Duodenal mucosa (tissue), 2 donors: ENCODE measurements at regions not wholly inside any gene's neighbourhood (a gene's known extent, or its start where the extent isn't known, plus 50 kb on each side); places are given as distances from the start of the nearest gene placed in this dataset.

ENCODE experiments used
- H3K27ac ChIP-seq: one replicate; pipeline ENCODE4 v1.7.0; 2013; ENCODE audit warnings: low read depth, low read length
- H3K27me3 ChIP-seq, 2 donors: one replicate each; pipeline ENCODE4 v1.7.0; 2013; ENCODE audit warnings: low read length in 2 of 2, control low read depth in 1 of 2; ENCODE audit not compliant: insufficient read depth in 2 of 2, control insufficient read depth in 1 of 2
- H3K36me3 ChIP-seq, 2 donors: one replicate each; pipeline ENCODE4 v1.7.0; 2013; ENCODE audit warnings: low read length in 2 of 2, control low read depth in 1 of 2; ENCODE audit not compliant: insufficient read depth in 2 of 2, control insufficient read depth in 1 of 2
- H3K4me1 ChIP-seq, 2 donors: one replicate each; pipeline ENCODE4 v1.7.0; 2013; ENCODE audit warnings: low read length in 2 of 2, control low read depth in 1 of 2; ENCODE audit not compliant: insufficient read depth in 2 of 2, control insufficient read depth in 1 of 2
- H3K4me3 ChIP-seq, 2 donors: one replicate each; pipeline ENCODE4 v1.7.0; 2013; ENCODE audit warnings: low read length in 2 of 2, low read depth in 1 of 2
- H3K9ac ChIP-seq, 2 donors: one replicate each; pipeline ENCODE4 v1.7.0; 2013; ENCODE audit warnings: low read length in 2 of 2, low read depth in 1 of 2
- H3K9me3 ChIP-seq, 2 donors: one replicate each; pipeline ENCODE4 v1.7.0; 2013; ENCODE audit warnings: low read length in 2 of 2, control low read depth in 1 of 2; ENCODE audit not compliant: control insufficient read depth in 1 of 2

DNA sequence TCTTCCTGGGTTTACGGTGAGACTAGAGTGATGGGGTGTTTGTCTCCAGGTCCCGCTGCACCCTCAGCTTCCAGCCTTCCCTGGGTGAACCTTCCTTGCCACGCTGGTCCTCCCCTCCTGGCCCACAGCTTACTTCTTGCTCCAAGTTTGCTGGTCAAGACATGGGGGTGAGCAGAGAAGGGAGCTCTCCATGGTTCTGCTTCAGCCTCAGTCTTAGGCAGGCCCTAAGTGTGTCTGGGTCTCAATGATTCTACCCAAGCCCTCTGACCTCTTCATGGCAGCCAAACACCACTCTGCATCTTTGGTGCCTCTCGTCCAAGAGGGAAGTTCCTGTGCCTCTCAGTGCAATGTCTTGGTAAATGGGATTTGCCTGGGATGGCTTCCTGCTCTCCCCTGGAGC lies 356.5 kb upstream of the KLF6 start:
- H3K9ac ChIP-seq: no peak overlapping the region
- no peak overlapping the region for H3K4me3 ChIP-seq
- H3K9me3 ChIP-seq: peaks cover 0 to 14% of the 10 kb centered on the region in 2 donors
- H3K36me3 ChIP-seq: no peaks in the 10 kb centered on the region
- no peak overlapping the region for H3K27ac ChIP-seq
- H3K27me3 ChIP-seq: no peaks in the 10 kb centered on the region
- H3K4me1 ChIP-seq: no peaks in the 10 kb centered on the region

DNA sequence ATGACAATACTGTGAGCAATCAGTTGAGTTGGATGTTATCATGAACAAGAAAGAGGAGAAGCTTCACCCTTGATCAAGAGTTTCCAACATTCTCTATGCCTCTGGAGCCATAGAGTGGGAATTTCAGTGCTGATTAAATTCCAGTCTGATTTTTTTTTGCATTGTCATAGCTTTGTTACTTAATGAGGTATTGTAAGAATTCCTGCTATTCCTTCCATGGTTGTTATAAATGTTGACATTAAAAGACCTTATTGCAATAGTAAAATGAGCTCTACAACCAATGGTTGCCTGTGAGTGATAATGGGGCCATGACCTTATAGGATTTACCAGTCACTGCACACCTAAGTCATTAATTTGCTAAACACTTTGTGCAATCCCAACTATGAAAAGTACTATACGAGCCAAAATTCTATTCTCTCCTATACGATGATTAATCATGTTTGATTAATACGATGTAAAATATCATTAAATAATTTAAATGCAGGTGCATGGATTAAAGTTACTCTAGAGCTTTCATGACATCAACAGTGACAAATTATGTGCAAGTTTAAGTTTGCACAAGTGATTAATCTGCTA lies 353.2 kb upstream of the KLF6 start:
- Histone ChIP-seq H3K4me3 (no peak overlapping the region), H3K27ac (no peak overlapping the region), H3K4me1 (no peaks in the 10 kb centered on the region), H3K9ac (no peak overlapping the region), H3K9me3 (peaks cover 0 to 14% of the 10 kb centered on the region in 2 donors), H3K27me3 (no peaks in the 10 kb centered on the region), H3K36me3 (no peaks in the 10 kb centered on the region)

DNA sequence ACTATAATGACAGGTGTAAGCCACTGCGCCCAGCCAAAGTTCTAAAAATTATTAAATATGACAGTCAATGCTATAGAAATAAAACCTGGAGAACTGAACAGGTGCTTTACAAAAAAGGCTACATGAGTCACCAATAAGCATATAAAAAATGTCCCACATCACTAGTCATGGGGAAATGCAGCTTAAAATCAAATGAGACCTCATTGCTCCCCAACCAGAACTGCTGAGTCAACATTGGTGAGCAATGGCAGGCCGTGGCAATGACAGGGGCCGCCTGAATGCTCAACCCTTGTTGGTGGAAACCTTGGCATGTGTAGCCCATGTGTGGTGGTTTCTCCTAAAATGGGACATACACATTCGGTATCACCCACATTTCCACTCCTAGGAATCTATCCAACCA lies 352.3 kb upstream of the KLF6 start:
- H3K27ac ChIP-seq: no peak overlapping the region
- H3K4me1 ChIP-seq: peaks cover 0 to 2% of the 10 kb centered on the region in 2 donors
- no peak overlapping the region for H3K4me3 ChIP-seq
- peaks cover 0 to 14% of the 10 kb centered on the region in 2 donors for H3K9me3 ChIP-seq
- no peaks in the 10 kb centered on the region for H3K36me3 ChIP-seq
- no peaks in the 10 kb centered on the region for H3K27me3 ChIP-seq
- H3K9ac ChIP-seq: no peak overlapping the region

DNA sequence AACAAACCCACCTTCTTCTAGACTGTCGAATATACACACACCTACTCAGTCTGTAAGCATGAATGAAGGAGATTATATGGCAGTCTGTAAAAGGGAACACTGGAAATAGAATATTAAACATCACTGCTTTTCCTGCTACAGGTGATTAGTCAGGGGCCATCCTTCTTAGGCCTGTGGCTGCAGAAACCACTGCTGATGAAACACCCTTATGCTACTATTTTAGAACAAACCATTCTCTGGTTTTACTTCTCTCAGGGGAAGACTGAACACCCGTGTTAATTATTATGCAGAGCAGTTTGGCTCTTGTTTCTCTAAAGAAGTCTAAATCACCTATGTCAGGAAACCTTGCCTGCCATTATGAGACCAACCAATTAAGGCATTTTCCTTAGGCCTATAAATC lies 351.1 kb upstream of the KLF6 start:
- Histone ChIP-seq H3K27me3 (no peaks in the 10 kb centered on the region), H3K9me3 (peaks cover 0 to 7% of the 10 kb centered on the region in 2 donors), H3K4me3 (no peak overlapping the region), H3K27ac (no peak overlapping the region), H3K9ac (no peak overlapping the region), H3K4me1 (peaks cover 7% of the 10 kb centered on the region in 2 donors), H3K36me3 (no peaks in the 10 kb centered on the region)

DNA sequence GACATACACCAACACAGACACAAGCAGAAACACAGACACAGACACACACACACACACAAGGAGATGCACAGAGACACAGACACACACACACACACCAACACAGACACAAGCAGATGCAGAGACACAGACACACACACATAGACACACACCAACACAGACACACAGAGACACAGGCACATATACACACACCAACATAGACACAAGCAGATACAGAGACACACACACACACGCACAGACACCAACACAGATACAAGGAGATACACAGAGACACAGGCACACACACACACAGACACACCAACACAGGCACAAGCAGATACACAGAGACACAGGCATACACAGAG lies 347.2 kb upstream of the KLF6 start:
- Histone ChIP-seq H3K27me3 (no peaks in the 10 kb centered on the region), H3K9ac (peak overlapping the region in 1 of 2 donors; percentile 20), H3K27ac (no peak overlapping the region), H3K4me3 (peak overlapping the region in 1 of 2 donors; percentile 22), H3K36me3 (no peaks in the 10 kb centered on the region), H3K9me3 (no peaks in the 10 kb centered on the region), H3K4me1 (peaks cover 24 to 40% of the 10 kb centered on the region in 2 donors)

DNA sequence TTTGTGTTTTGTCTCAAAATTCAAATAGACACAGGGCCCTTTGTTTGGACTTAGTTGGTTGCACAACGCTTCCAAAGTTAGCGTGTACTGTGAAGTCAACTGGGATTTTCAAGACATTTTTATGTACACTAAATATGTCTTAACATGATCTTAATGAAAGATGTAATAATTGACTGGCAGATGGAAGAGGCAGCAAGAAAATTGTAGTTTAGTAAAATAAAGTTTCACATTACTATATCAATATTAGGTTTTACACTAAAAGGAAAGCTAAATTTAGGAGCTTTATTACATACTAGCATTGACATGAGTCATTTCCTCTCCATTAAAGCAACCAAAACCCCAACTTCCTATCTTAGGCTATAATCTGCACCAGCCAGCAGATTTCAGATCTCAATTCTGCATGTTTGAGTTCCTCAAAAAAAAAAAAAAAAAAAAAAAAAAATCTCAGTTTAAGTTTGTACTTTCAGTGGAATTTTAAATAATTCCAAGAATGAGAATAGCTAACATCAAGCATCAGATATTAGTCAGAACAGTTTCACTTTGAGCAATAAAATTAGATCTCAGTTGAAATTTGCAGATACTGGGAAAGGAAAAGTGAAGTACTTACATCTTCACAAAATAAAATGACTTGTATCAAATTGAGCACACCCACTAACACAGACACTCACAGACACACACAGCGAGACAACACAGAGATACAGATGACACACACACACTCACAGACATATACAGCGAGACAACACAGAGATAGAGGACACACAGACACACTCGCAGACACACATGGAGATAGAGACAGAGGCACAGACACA lies 346.6 kb upstream of the KLF6 start:
- Histone ChIP-seq H3K4me1 (peaks cover 24 to 40% of the 10 kb centered on the region in 2 donors), H3K27ac (peak overlapping the region; percentile 20), H3K4me3 (peak overlapping the region in 1 of 2 donors; percentile 22), H3K9ac (peak overlapping the region in 1 of 2 donors; percentile 20), H3K36me3 (no peaks in the 10 kb centered on the region), H3K9me3 (peaks cover under 1 to 3% of the 10 kb centered on the region in 2 donors), H3K27me3 (no peaks in the 10 kb centered on the region)

DNA sequence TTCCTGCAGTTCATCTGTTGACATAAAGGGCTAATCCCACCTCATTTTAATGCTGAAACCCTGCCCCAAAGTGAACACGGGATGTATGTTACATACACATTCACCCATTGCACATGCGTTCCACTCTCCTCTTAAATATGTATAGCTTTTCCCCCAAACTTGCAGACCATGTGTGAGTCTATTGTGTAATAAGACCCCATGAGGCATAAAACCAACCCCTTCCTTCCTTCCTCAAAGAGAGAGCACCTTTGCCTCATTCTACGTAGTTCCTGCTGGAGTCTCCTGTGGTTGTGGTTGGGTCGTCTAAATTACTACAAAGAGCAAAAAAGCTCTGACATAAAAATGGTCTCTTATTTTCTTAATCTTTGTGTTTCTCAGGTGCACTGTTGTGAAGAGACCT lies 345.7 kb upstream of the KLF6 start:
- no peaks in the 10 kb centered on the region for H3K27me3 ChIP-seq
- peaks cover 24 to 40% of the 10 kb centered on the region in 2 donors for H3K4me1 ChIP-seq
- H3K27ac ChIP-seq: no peak overlapping the region
- H3K9me3 ChIP-seq: peaks cover 9 to 11% of the 10 kb centered on the region in 2 donors
- no peak overlapping the region for H3K4me3 ChIP-seq
- H3K36me3 ChIP-seq: no peaks in the 10 kb centered on the region
- no peak overlapping the region for H3K9ac ChIP-seq

DNA sequence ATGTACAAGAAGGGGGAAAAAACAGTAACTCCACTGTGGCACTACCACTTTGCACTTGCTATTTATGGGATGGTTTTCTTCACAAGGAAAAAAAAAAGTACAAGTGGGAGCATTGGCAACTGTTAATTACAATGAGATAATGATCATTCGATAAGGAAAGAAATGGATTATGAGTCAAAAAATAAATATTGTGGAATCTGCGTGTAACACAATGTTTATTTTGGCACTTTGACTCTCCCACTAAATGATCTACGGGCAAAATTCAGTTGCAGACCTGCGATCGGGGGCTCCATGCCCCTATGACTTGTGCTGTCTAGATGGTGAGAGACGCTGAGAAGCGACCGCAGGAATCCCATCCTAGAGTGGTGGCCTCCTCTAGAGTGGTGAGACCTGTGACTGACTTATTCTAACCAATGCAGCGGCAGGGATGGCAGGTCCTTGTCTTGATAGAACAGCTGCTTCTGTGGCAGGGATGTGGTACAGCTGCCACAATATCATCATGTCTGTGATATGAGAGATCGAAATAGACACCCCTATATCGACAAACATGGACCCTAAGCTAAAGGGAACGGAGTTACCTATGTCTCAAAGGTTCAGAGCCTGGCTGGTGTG lies 345.0 kb upstream of the KLF6 start:
- Histone ChIP-seq H3K27me3 (no peaks in the 10 kb centered on the region), H3K4me3 (no peak overlapping the region), H3K9ac (no peak overlapping the region), H3K27ac (no peak overlapping the region), H3K36me3 (no peaks in the 10 kb centered on the region), H3K9me3 (peaks cover 10 to 11% of the 10 kb centered on the region in 2 donors), H3K4me1 (peaks cover 24 to 40% of the 10 kb centered on the region in 2 donors)

DNA sequence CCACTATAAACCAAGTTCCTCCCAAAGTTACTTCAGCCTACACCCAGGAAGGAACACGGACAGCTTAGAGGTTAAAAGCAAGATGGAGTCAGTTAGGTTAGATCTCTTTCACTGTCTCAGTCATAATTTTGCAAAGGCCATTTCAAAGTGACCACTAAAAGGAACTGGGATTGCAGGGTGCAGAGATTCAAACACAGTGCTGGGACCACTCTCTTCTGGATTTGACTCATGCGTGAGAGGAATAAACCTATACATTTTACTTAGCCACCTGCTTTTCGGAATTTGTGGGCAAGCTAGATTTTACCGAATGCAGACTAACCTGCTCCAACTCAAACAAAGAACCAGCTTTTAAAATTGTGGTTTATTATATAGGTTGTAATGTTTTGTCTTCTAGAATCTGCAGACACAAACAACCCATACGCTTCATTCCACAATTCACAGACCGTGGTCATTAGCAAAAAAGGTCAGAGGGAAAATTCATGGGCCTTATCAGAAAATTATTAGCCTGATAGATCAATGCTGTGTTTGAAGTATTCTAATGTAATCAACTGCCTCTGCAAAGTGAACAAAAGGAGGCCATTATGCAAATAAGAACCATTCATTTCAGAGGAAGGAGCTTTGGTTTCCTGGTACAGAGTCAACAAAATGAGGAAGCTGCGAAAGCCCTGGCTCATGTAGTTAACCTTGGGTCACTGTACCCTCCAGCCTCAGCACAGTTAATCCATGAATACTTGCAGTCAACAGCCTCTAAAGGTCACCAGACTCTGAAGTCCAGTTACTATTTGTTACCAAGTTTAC lies 342.7 kb upstream of the KLF6 start:
- H3K36me3 ChIP-seq: no peaks in the 10 kb centered on the region
- peaks cover 24 to 40% of the 10 kb centered on the region in 2 donors for H3K4me1 ChIP-seq
- H3K4me3 ChIP-seq: peak overlapping the region in 1 of 2 donors; percentile 19
- no peaks in the 10 kb centered on the region for H3K27me3 ChIP-seq
- H3K9ac ChIP-seq: no peak overlapping the region
- H3K9me3 ChIP-seq: peaks cover 10 to 11% of the 10 kb centered on the region in 2 donors
- no peak overlapping the region for H3K27ac ChIP-seq
